NCI-H748 (cell line): ENCODE measurements at regions not wholly inside any gene's neighbourhood (a gene's known extent, or its start where the extent isn't known, plus 50 kb on each side); places are given as distances from the start of the nearest gene placed in this dataset.
A peak's percentile ranks its signal among the peaks of the same experiment; 100 is the strongest.

Source experiments
- DNase-seq: peaks from one replicate; lab custom pipeline; 2025; ENCODE audit not compliant: unreplicated experiment; lab: John Stamatoyannopoulos, UW

DNA sequence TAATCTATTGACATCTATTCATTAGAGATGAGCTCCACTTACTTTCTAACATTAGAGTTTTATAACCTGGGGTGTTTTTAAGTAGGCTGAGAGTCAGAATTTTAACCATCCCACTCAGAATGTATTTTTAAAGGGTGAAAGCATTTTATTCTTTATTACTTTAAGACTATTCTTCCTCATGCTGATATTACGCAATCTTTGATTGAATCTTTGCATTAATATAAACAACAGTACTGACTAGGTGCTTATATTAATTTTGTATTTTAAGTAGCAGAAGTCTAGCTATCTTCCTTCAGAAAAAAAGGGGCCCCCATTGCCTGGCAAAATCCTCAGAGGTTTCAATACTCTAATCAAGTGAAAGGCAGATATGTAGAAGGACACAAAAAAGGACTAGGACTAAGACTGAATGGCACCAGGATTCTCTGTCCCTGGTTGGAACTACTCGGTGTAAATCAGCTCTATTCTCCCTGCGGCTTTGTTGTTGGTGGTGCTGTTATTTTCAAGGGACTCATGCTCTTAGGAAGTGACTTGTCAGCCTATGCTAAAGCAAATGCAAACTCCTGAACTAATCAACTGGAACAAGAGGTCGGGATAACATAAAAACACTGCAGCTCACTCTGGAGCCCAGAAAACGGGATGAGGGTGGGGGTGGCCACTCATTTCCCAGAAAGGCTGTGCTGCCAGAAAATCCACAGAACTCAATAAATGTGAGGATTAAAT, 1324.4 kb downstream of the GRIK2 start:
- peak; percentile 63 for DNase-seq

GRCh38 chr6:102717252-102717651, 1323.7 kb downstream of the GRIK2 start:
- DNase-seq: no peak

GRCh38 chr6:102701019-102701418, 1307.5 kb downstream of the GRIK2 start:
- no peak for DNase-seq

- no peak for DNase-seq
Measured at GRCh38 chr6:102686461-102686860, 1293.0 kb downstream of the GRIK2 start.

DNA sequence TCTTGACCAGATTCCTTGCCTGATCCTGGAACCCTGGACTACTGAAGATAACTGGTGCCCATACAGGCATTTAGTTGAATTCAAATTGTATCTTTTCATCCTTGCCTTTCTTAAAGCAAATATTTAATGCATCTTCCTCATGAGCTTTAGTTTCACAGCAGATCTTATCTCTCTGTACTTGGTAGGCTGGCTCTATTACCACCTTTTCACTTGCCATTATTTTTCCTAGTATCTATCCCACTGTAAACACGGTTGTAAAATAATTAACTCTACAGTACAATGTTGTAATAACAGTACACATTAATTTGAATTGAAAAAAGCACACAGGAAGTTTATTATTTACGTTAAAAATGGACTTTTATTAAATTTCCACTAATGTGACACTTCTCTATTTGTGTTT, 1286.9 kb downstream of the GRIK2 start:
- no peak for DNase-seq

- DNase-seq: no peak
Measured at GRCh38 chr6:102679865-102680264, 1286.4 kb downstream of the GRIK2 start.

DNA sequence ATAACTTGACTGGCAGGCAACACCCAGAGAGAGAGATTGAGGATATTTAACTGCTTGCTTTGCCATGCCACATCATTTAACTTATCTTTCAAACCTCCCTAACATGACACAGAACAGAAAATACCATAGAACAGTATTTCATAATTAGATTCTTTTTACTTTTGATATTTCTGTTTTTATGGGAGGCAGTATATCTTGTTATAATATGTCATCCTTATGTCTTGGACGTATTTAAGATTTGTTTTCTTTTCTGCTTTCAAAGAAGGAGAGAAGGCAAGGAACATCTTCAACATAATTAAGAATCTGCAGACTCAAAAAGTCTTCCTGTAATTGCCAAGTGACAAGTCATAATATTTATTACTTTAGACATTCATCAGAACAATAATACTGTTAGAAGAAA, 1283.7 kb downstream of the GRIK2 start:
- DNase-seq: no peak

GRCh38 chr6:102670735-102671134, 1277.2 kb downstream of the GRIK2 start:
- no peak for DNase-seq

DNA sequence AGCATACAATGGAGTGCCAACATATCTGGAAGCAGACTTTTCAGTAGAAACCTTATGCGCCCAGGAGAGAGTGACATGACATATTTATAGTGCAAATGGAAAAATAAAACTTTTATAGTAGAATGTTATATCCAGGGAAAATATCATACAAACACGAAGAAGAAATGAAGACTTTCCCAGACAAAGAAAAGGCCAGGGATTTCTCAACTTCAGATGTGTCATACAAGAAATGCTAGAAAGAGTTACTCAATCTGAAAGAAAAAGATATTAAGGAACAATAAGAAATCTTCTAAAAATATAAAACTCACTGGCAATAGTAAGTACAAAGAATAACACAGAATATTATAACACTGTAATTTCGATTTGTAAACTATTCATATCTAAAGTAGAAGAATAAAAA, 1269.3 kb downstream of the GRIK2 start:
- no peak for DNase-seq

DNA sequence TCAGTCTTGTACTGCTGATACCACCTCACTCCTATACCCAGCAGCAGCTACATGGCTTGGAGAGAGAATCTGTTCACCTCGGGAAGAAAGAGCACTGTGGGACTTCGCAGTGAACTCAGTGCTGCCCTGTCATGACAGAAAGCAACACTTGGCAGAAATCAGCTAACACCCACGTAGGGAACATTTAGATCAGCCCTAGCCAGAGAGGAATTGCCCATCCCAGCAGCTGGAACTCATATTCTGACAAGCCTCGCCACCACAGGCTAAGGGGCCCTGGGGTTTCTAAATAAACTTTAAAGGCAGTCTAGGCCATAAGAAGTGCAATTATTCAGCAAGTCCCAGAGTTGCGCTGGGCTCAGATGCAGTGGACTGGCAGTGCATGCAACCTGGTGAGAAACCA, 1266.8 kb downstream of the GRIK2 start:
- DNase-seq: no peak

- DNase-seq: no peak
Measured at GRCh38 chr6:102655823-102656222, 1262.3 kb downstream of the GRIK2 start.

GRCh38 chr6:102641426-102641825, 1247.9 kb downstream of the GRIK2 start:
- DNase-seq: no peak

DNA sequence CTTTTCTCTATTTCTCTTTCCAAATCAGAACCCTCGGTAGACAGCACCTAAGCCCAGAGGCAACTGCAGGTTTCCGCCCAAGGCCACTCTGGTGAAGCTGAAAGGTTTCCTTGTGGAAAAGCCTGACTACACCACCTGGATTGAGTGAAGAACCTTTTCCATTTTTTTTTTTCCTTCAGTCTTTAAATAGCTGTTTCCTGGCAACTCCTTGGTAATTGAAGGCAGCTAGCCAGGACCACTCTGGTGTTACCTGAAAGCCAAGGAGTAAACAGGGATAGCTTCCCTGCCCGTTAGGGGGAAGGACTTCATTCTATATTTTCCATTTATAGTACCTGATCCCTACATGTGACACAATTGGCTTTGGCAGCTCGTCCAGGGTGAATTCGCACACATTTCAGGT, 1238.4 kb downstream of the GRIK2 start:
- DNase-seq: no peak

GRCh38 chr6:102623201-102623600, 1229.7 kb downstream of the GRIK2 start:
- no peak for DNase-seq

DNA sequence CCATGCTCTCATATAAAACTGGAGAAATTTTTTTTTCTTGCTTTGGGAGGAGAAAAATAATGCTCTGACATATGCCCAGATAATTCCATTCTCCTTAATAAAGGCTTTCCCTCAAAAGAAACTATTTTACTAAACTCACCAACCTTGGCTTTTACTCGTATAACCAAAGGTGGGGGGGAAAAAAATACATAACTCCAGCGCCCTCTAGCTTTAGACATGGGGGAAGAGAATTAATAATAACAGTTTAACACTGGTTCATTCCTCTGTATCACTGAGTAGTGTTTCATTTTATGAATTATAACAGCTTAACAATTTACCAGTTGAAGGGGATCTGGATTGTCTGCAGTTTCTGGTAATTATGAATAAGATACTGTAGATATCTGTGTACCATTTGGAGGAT, 1226.1 kb downstream of the GRIK2 start:
- peak; percentile 52 for DNase-seq

DNA sequence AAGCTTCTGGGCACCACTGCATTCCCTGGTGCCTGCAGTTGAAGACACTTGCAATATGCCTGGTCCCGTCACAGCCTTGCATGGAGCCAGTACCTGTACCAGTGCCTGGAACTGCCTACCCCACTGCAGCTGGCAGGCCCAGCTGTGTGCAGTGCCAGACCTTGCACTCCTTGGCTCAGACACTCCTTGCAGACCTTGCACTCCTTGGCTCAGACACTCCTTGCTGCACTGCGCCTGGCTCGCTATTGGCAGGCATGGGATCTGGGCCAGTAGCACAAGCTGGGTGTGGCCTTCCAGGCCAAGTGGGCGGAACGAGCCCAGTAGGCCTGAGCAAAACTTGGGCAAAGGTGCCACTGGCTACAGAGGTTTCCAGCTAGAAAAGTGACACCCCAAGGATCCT, 1189.1 kb downstream of the GRIK2 start:
- no peak for DNase-seq

DNA sequence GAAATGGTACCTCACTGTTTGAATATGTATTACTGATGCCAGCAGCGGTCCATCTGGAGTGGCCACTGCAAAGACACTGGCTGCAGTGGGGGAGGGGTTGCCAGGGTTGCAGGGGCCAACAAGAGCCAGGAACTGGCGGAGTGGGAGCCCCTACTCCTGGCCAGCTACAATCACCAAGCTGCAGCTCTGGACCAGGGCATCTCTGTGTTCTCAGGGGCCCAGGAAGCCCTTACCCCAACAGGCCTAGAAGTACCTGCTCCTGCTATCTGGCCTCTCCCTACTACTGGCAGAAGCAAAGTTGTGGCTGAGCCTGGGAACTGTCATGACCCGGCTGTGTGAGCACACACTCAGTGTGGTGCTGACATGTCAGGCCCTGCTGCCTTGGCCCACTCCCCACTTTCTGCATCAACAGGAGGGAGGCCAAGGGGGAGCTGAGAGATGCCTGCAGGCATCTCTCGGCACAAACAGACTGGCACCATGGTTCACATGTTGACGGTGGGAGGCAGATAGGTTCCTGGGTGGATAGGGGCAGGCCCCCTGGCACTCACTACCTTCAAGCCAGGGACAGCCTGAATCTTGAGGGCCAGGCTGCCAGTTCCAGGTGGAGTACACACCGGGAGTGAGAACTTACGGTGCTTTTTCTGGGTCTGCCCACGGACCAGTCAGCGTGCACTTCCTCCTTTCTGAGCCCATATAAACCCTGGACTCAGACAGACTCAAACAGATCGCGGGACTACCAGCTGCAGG, 1188.0 kb downstream of the GRIK2 start:
- no peak for DNase-seq

- peak; percentile 40 for DNase-seq
Measured at GRCh38 chr6:102571236-102571908, 1177.9 kb downstream of the GRIK2 start.

- DNase-seq: no peak
Measured at GRCh38 chr6:102562713-102563112, 1169.2 kb downstream of the GRIK2 start.

DNA sequence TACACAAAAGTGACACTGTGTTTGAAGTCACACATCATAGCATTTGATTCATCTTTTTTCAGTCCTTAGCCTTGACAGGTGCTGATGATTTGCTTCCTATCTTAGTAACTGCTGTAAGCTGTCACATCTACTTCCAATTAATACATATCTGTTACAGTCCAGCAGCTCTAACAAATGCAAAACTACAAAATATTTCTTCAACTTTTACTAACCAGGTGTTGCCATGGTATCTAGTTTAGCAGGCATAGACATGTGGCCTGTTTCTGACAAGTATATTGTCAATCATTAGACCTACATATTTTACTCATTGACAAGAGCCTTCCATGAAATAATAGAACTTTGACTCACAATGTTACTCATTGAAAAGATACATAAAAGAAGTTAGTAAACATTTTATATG, 1159.7 kb downstream of the GRIK2 start:
- DNase-seq: no peak

- DNase-seq: no peak
Measured at GRCh38 chr6:102549221-102549874, 1155.8 kb downstream of the GRIK2 start.

GRCh38 chr6:102525336-102525735, 1131.8 kb downstream of the GRIK2 start:
- DNase-seq: no peak
